SH-SY5Y (cell line): ENCODE measurements at regions not wholly inside any gene's neighbourhood (a gene's known extent, or its start where the extent isn't known, plus 50 kb on each side); places are given as distances from the start of the nearest gene placed in this dataset.

Experiments
- GATA2 ChIP-seq: IDR thresholded peaks from 2 replicates; pipeline ENCODE4 v1.6.1; 2011; ENCODE audit warnings: mild to moderate bottlenecking, low read depth, low read length
- GATA3 ChIP-seq: IDR thresholded peaks from 2 replicates; pipeline ENCODE4 v1.6.1; 2011; ENCODE audit warnings: low read depth, mild to moderate bottlenecking, low read length, moderate library complexity

DNA sequence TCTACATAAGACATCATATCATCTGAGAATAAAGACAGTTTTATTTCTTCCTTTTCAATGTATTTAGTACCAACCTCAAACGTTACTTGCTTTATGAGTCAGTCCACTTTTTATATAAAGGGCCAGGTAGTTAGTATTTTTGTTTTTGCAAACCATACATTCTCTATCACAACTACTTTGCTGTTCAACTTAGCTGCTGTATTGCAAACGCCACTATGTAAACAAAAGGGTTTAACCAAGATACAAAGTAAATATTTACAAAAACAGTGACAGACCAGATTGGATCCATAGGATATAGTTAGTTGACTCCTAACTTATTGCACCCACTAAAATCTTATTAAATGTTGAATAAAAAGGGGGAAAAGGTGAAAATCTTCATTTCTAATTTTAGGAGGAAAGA, 87.7 kb upstream of the FOXG1 start:
- TF ChIP-seq GATA3 (no peak), GATA2 (no peak)
